Activated CD4-positive, alpha-beta T cell treated with anti-CD3 and anti-CD28 coated beads, Interleukin-2, amount 50 U/mL, for 16 hours (primary cell): ENCODE measurements at regions not wholly inside any gene's neighbourhood (a gene's known extent, or its start where the extent isn't known, plus 50 kb on each side); places are given as distances from the start of the nearest gene placed in this dataset.
A peak's percentile ranks its signal among the peaks of the same experiment; 100 is the strongest.

ENCODE experiments used
- DNase-seq: peaks from one replicate; pipeline ENCODE4 v3.0.0-alpha.2; 2020

DNA sequence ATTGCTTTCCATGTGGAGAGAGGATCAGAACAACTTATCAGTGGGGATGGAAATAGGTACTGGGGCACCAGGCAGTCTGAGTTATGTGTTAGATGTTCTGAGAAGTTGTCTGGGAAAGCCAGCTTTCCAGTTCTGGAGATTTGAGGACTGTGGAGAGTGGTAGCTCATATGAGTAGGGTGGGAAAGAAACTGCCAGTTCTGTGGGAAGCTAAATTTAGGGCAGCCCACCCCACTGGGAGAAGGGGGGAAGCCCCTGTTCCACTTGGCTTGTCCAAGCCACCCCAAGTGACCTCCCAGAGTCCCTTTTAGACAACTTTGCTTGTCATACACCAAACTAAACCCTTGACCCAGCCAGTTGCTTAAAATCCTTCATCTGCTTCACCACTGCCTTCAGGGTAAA, 189.5 kb downstream of the REEP3 start:
- DNase-seq, result no peak

DNA sequence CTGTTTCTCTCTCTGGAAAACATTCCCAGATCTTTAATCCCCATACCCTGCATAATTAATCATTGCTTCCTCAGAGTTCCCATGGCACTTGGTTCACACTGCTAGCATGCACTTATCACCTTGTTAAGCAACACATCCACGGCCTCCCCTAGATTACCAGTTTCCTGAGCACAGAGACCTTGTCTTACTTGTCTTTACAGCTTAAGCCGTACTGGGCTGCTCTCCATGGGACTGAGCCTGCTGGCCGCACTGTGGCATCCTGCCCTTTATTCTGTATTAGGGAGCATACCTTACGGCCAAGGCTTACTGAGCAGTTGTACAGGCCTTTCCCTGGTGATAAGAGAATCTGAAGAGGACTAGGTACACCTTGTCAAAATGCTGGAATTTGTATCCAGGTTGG, 190.2 kb downstream of the REEP3 start:
- DNase-seq, result no peak

DNA sequence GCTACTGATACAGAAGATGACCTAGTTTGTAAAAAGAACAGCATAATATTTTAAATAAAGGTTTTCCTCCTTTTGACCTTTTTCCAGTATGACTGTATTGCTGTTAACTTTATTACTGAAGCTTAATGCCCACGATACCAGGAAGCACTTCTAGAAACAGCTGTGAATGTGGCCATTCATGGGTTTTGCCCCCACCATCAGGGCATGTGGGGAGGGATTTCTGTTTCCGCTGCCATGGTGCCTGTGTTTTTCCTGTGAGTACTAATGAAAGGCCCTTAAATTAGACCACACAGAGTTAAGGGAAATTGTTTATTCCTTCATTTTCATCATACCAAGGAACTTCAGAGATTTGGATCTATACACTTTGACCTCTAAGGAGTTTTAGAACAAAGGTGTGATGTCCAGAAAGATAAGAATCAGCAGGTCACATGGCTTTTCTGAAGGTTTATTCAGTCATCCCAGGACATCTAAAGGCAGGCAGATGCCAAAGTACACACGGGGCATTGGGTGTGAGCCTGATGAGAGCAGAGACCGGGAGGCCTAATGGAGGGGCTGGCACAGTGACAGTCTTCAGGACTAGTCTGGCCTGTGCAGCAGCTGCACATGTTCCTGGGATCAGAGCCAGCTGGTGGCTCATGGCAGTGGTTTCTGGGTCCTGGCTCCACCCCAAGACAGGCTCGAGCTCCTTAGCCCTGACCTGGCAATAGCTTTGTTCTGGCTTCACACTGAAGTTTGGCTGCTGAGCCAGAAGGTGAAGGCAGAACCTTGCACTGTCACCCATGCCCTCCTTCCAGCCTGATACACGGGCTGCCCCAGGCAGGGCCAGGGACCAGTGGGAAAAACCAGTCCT, 190.9 kb downstream of the REEP3 start:
- DNase-seq, result no peak

DNA sequence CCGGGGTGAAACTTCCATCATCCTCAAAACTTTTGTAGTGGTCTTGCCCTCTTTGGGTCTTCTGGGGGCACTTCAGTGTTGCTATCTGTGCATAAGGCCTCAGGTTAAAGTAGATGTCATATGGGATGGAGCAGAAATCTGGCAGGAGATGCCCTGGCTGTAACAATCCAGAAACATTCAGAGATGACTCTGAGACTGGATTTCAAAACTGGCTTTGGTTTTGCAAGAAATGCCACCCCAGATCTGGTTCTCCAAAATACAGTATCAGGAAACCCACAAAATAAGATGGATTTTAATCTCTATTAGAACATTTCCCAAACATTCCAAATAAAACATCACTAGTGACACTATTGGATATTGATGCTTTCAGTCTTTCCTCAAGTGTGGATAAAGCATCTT, 191.5 kb downstream of the REEP3 start:
- no peak for DNase-seq

DNA sequence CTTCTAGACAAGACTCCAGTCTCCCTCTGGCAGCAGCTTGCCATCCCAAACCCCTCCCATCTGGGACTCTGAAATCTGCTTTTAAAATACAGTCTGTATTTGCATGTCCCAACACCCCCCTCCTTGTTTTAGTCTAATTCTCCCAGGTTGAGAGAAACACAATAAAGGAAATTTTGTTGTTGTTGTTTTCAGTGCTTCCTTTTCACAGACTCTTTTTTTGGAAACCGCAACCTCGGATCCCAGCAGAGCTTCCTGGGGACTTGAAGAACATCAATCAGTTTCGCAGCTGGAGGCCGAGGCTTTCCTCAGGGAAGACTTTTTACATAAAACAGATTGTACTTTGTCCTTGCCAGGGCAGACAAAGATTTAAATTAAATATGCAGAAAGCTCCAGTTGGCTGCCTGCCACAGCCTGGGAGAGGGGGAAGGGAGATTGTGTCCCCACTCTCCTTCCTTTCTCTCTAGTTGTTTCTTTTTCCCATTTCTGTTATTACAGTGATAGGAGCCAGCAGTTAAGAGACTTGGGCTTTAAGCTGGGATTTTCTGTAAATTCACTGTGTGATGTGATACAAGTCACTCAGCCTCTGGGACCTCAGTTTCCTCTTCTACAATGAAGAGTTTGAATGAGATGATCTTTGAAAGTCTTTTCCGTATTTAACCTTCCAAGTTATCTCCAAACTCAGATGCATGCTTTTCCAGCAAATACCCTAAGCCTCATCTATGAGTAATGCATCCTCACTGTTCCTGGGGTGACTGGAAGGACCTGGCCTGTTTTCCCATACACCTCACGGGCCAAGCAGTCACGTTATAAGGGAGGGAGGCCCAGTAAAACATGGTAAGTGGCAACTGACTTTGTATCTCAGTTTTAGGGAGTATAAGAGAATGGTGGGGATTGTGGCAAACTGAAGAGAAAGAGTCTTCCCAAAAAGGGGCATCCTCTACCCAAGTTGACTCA, 192.3 kb downstream of the REEP3 start:
- no peak for DNase-seq

DNA sequence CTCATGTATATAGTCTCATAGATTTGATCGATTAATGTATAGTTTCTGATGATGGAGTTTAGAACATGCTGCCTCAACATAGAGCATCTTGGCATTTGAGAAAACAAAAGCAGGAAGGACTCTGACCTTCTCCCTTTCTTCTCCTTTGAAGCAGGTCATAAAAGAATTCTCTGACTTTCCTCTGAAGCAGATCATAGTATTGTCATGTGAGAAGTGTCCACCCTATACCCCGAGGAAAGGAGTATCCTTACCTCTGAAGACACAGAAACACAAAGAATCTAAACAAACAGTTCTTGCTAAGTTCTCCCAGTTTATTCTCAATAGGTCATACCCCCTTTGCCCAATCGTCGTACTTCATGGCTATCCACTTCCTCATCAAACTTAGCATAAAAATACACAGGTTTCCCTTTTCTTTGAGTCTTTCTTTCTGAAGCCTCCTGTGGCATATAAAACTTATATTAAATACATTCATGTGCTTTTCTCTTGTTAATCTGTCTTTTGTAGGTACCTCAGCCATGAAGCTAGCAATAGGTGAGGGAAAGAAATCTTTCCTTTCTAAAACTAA, 194.9 kb downstream of the REEP3 start:
- no peak for DNase-seq

DNA sequence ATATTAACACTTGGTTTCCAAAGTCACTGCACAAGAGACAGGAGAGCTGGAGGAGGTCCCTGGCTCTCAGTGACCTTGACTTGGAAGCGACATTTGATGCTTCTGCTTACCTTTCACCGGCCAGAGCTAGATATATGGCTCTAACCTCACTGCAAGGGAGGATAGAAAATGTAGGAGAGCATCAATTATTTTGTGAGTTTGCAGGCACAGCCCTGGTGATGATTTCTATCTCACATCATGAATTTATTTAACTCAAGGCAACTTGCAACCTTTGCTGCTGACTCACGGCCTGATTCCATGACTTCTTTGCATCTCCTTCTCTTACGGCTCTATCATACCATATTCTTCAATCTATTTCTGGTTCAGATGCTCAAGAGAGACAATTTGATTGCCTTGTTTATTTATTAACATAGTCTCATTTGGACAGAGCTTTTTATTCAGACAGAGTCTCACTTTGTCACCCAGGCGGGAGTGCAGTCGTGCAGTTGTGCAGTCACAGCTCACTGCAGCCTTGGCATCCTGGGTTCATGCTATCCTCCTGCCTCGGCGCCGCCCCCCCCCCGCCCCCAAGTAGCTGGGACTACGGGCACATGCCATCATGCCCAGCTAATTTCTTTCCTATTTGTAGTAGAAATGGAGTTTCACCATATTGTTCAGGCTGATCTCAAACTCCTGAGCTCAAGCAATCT, 196.0 kb downstream of the REEP3 start:
- DNase-seq, result no peak

DNA sequence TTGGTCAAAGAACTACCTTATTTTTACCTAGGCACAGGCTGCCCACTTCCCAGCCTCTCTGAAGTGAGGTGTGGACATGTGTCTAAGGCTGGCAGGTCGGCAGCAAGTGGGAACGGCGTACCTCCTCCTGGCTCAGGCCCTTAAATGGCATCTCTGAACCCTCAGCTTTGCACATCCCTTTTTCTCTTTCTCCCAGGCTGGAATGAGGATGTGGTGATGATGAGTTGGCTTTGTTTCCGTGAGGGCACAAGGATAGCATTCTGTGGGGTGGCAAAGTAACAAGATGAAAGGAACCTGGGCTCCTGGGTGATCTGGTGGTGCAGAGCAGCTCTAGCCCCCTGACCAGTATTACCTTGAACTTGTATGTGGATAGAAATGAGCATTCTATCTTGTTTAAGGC, 196.8 kb downstream of the REEP3 start:
- no peak for DNase-seq

DNA sequence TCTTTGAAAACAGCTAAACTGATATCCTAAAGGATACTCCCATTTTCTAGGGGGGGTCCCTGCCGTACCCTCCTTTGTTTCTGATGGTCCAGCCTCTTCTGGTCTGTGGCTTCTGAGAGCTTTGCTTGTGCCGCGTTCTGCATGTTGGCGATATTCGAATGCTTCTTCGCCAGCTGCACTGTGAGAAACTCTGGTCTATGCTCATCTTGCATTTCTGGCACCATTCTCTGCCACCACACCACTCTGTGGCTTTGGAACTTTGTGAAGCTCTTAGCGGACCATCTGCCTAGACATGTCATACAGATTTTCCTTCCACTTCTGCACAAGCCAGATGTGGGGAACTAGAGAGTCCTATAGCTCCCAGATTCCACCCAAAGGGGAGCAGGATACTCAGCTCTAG, 197.2 kb downstream of the REEP3 start:
- no peak for DNase-seq

DNA sequence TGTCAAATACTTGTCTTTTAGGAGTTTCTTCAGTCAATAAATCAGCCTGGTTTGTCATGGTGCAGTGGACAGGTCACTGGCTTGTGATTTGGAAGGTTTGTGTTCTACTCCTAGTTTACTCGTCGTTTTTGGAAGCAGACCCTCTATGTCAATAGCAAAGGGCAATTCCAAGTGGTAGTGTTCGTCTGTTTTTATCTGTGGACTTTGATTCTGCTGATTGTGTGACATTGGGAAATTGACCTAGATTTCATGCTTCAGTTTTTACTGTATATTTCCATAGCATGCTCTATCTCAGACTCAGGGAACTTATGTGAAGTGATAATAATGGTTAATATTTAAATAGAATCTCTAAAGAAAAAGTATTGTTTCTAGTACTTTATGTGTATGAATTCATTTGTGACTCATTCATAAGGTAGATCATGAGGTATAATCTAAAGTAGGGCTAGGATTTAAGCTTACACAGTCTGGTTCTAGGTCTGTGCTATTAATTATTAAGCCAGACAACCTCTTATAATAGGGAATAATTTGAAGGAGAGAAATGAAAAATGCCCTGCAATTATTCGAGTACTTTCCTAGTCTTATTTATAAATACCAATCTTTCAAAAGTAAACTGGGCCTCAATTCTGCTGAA, 198.1 kb downstream of the REEP3 start:
- no peak for DNase-seq

DNA sequence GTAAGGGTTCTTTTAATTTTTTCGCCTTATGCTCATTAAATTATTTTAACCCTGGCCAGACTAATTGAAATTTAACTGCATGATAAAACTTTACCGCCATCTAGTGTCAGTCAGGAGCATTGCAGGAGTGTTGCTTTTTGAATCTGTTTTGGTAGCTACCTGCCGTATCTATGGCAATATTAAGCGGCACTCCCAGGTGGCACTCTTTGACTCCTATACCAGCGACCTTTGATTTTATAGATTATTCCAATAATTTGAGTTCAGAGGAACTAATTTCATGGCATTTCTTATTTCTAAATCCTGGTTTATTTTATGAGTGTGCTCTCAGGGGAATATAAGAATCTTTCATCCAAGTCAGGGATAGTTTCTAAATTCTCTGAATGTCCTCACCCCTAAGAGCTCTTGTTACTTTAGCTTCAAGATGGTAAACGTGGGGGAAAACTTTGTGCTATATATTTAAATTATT, 198.9 kb downstream of the REEP3 start:
- peak; percentile 73 for DNase-seq

DNA sequence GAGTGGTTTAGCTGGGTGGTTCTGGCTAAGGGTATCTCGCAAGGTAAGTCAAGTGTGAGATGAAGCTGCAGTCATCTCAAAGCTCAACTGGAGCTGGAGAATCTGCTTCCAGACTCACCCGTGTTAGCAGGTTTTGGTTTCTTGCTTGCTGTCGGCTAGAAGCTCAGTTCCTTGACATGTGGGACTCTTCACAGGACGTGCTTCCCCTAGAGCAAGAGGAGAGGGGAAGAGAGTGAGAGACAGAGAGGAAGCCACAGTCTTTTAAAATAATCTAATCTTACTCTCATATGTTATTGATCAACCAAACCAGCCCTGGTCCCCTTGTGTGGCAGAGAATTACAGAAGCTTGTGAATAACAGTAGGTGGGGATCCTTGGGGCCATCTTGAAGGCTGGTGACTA, 199.5 kb downstream of the REEP3 start:
- DNase-seq, result peak; percentile 14

DNA sequence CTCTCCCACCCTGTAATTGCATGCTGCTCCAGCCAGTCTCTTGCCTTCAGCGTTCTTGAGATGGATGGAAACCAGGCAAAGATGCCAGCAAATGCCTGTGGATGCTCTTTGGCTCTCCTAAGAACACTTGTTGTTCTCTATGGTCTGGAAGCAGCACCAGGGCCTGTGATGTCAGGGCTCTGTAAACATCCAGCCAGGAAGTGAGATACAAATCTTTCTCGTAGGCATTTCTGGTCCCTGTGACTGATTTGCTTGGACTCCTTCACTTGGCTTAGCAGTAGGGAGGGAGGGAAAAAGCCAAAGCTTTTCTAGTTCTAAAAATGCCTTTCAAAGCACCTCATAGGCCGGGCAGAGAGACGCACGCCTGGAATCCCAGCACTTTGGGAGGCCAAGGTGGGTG, 201.3 kb downstream of the REEP3 start:
- DNase-seq, result no peak

DNA sequence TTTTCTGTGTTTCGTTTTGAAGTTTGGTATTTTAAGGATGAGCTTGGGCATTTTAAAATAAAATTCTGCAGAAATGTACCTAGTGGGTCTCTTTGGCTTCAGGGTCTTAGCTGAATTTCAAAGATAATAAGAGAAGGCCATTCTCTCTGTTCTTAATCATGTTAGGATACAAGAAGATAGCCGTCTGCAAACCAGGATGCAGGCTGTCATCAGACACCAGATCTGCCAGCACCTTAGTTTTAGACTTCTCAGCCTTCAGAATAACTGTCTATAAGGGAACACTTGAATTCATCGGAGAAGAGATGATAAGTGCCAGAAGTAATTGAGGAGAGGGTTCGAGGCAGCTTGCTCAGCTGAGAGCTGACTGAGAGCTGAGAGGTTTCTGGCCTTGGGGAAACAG, 202.1 kb downstream of the REEP3 start:
- DNase-seq, result no peak

DNA sequence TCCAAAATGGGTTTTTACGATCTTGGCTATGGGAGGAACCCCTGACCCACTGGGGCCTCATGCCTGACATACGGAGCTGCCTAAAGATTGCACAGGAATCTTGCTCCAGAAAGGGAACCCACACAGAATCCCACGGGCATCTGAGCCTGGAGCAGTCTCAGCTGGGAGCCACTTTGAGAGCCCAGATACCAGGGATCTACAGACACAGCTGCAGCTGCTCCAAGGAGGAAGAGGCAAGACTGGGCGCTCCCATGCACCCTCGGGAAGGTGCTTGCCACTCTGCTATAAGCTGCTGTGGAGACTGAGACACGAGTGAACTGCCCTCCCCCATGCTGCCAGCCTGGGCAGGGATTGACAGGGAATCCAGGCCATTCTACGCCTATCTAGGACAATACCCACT, 202.5 kb downstream of the REEP3 start:
- DNase-seq, result no peak

DNA sequence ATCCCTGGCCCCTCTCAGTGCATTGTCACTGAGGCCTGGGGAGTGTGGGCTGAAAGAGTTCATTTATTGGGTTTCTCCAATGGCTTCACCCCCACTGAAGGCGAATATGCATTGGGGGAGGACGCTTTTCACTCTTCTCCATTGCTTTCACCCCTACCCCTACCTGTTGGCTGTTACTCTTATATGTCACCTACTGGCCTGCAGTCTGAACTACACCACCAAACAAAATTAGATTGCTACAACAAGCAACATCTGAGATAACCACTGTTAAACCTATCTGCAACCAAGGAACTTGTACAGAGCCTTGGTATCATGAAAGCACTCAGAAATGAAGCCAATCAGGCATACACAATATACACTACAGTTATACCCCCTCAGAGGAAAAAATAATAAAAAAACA, 203.7 kb downstream of the REEP3 start:
- no peak for DNase-seq

DNA sequence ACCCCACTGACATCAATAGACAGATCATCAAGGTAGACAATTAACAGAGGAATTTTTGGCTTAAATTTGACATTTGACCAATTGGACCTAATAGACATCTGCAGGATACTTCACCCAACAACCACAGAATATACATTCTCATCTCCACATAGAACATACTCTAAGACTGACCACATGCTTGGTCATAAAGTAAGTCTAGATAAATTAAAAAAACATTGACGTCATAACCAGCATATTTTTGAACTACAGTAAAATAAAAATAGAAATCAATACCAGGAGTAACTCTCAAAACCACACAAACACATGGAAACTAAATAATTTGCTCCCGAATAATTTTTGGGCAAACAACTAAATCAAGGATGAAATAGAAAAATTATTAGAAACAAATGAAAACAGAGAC, 205.7 kb downstream of the REEP3 start:
- DNase-seq, result no peak

DNA sequence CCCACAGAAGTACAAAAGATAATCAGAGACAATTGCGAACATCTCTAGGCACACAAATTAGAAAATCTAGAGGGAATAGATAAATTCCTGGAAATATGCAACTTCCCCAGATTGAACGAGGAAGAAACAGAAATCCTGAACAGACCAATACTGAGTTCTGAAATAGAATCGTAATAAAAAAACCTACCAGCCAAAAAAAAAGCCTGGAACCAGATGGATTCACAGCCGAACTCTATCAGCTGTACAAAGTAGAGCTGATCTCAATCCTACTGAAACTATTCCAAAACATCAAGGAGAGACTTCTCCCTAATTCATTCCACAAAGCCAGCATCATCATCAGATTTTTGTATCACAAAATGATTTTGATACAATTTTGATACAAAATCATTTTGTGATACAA, 206.4 kb downstream of the REEP3 start:
- no peak for DNase-seq

DNA sequence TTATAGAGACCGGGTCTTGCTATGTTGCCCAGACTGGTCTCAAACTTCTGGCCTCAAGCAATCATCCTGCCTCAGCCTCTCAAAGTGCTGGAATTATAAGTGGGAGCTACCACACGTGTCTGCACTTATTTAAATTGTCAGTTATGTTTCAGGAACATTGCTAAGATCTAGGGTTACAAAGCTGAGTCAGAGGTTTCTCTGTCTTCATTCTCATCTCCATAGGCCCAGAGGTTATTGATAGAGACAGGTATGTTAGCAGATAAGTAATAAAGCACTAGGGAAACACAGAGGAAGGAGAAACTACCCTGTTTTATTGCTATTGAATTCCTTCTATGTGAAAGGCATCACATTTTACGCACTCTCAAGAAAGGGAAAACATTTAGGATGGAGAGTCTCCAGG, 214.1 kb downstream of the REEP3 start:
- DNase-seq, result no peak

DNA sequence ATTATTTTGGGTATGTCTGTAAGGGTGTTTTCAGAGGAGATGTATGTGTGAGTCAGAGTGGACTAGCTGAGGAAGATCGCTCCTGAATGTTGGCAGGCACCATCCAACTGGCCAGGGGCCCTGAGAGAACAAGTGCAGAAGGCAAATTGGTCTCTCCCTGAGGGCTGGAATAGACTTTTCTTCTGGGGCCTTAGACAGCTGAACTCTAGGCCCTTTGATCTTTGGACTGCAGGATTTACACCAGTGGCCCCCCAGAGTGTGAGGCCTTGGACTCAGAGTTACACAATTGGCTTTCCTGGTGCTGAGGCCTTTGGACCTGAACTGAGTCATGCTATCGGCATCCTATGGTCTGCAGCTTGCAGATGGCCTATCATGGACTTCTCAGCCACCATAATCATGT, 217.2 kb downstream of the REEP3 start:
- no peak for DNase-seq

DNA sequence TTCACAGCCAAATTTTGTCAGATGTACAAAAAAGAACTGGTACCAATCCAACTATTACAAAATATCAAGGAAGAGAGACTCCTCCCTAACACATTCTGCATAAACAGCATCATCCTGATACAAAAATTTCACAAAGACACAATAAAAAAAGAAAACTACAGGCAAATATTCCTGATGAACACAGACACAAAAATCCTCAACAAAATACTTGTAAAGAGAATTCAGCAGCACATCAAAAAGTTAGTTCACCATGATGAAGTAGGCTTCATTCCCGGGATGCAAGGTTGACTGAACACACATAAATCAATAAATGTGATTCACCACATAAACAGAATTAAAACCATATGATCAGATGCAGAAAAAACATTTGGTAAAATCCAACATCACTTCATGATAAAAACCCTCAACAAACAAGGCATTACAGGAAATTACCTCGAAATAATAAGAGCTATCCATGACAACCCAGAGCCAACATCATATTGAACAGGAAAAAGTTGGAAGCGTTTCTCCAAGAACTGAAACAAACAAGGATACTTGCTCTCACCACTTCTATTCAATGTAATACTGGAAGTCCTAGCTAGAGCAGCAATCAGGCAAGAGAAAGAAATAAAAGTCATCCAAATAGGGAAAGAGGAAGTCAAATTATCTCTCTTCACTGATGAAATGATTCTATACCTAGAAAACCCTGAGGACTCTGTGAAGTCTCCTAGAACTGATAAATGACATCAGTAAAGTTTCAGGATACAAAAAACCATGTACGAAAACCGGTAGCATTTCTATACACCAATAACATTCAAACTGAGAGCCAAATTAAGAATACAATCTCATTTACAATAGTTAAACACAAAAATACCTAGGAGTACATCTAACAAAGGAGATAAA, 223.1 kb downstream of the REEP3 start:
- no peak for DNase-seq
